ENCODE measurements at regions not wholly inside any gene's neighbourhood (a gene's known extent, or its start where the extent isn't known, plus 50 kb on each side); places are given as distances from the start of the nearest gene placed in this dataset.

- no peaks in the 10 kb centered on the region for H3K9me3 ChIP-seq (ENCODE audit: control insufficient read depth, insufficient read depth, low read length)
- no peak for TF ChIP-seq CTCF (IDR thresholded peaks at IDR 0.05; ENCODE audit: low read depth, low read length)
- no peak for DNase-seq (ENCODE audit: low read depth, low spot score)
- no peak overlapping the region for H3K27ac ChIP-seq (ENCODE audit: low read depth, low read length)
- ChIA-PET POLR2A (no interaction called here), CTCF (no interaction called here)
- H3K4me3 ChIP-seq (ENCODE audit: low read depth, low read length) = no peak overlapping the region
- H3K27me3 ChIP-seq (ENCODE audit: control insufficient read depth, insufficient read depth, low read length) = peaks cover 29% of the 10 kb centered on the region
These were observed 150.0 kb upstream of the LINGO1 start for GRCh38 chr15:77782691-77783090.

- no peak overlapping the region for H3K4me3 ChIP-seq (ENCODE audit: low read depth, low read length)
- no peak overlapping the region for H3K27ac ChIP-seq (ENCODE audit: low read depth, low read length)
- ChIA-PET POLR2A (no interaction called here), CTCF (no interaction called here)
- peaks cover 23% of the 10 kb centered on the region for H3K27me3 ChIP-seq (ENCODE audit: control insufficient read depth, insufficient read depth, low read length)
- TF ChIP-seq CTCF (IDR thresholded peaks at IDR 0.05; ENCODE audit: low read depth, low read length) = no peak
- no peak for DNase-seq (ENCODE audit: low read depth, low spot score)
- no peaks in the 10 kb centered on the region for H3K9me3 ChIP-seq (ENCODE audit: control insufficient read depth, insufficient read depth, low read length)
These were observed 149.2 kb upstream of the LINGO1 start for GRCh38 chr15:77781946-77782240.

- no peak overlapping the region for H3K4me3 ChIP-seq (ENCODE audit: low read depth, low read length)
- DNase-seq (ENCODE audit: low read depth, low spot score) = no peak
- H3K27me3 ChIP-seq (ENCODE audit: control insufficient read depth, insufficient read depth, low read length) = peaks cover 23% of the 10 kb centered on the region
- POLR2A ChIA-PET = no interaction called here
- no peak overlapping the region for H3K27ac ChIP-seq (ENCODE audit: low read depth, low read length)
- H3K9me3 ChIP-seq (ENCODE audit: control insufficient read depth, insufficient read depth, low read length) = no peaks in the 10 kb centered on the region
- CTCF ChIA-PET = no interaction called here
- no peak for TF ChIP-seq CTCF (IDR thresholded peaks at IDR 0.05; ENCODE audit: low read depth, low read length)
These were observed 148.6 kb upstream of the LINGO1 start for GRCh38 chr15:77781151-77781945.

- Histone ChIP-seq H3K9me3 (ENCODE audit: control insufficient read depth, insufficient read depth, low read length) (no peaks in the 10 kb centered on the region), H3K27ac (ENCODE audit: low read depth, low read length) (no peak overlapping the region), H3K27me3 (ENCODE audit: control insufficient read depth, insufficient read depth, low read length) (peaks cover 14% of the 10 kb centered on the region), H3K4me3 (ENCODE audit: low read depth, low read length) (no peak overlapping the region)
- DNase-seq (ENCODE audit: low read depth, low spot score) = no peak
- CTCF ChIA-PET = no interaction called here
- POLR2A ChIA-PET = no interaction called here
- TF ChIP-seq CTCF (IDR thresholded peaks at IDR 0.05; ENCODE audit: low read depth, low read length) = no peak
These were observed 146.1 kb upstream of the LINGO1 start for GRCh38 chr15:77778802-77779201.

DNA sequence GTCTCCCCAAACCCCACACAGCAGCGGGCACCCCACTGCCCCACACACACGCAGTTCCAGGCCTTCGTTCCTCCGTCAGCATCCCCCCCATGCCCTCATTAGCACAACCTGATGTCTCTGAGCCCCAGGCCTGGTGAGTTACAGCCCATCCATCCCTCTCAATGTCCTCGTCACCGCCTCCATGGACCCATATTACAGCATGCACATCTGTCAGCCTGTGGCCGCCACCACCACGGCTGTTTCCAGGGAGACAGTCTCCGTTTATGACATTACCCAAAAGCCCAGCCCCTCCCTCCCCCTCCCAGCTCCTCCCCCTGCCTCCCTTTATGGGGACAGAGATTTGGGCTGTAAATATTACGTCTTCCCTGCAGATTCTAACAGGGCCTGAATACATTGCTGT lies 143.1 kb upstream of the LINGO1 start:
- no peaks in the 10 kb centered on the region for H3K9me3 ChIP-seq (ENCODE audit: control insufficient read depth, insufficient read depth, low read length)
- no peak for TF ChIP-seq CTCF (IDR thresholded peaks at IDR 0.05; ENCODE audit: low read depth, low read length)
- peaks cover 15% of the 10 kb centered on the region for H3K27me3 ChIP-seq (ENCODE audit: control insufficient read depth, insufficient read depth, low read length)
- H3K27ac ChIP-seq (ENCODE audit: low read depth, low read length) = no peak overlapping the region
- ChIA-PET POLR2A (no interaction called here), CTCF (no interaction called here)
- DNase-seq (ENCODE audit: low read depth, low spot score) = no peak
- H3K4me3 ChIP-seq (ENCODE audit: low read depth, low read length) = no peak overlapping the region
